Central memory CD8-positive, alpha-beta T cell (primary cell): ENCODE measurements at regions not wholly inside any gene's neighbourhood (a gene's known extent, or its start where the extent isn't known, plus 50 kb on each side); places are given as distances from the start of the nearest gene placed in this dataset.
"Not testable (repeated sequence)": the region's sequence is repeated elsewhere in the genome, so short reads cannot be mapped to it uniquely, and the experiment has no call there.

Experiments
- ATAC-seq: fragments of 150-1000 bp; cut with Tn5 transposase; replicated peaks from 2 replicates; pipeline ENCODE4 v1.10.0; 2022; ENCODE audit warnings: mild to moderate bottlenecking, moderate FRiP score, moderate number of reproducible peaks; ENCODE audit not compliant: poor library complexity, severe bottlenecking; ENCODE audit errors: extremely low read depth
- DNase-seq, 2 donors: peaks; one replicate each; pipeline ENCODE4 v3.0.0; 2021; ENCODE audit warnings: low spot score in 2 of 2
- H3K27ac Mint-ChIP-seq: one replicate; pipeline ENCODE4 v1.8.0; 2022; ENCODE audit warnings: low read depth, mild to moderate bottlenecking, moderate library complexity, mixed read lengths
- H3K27me3 Mint-ChIP-seq: one replicate; pipeline ENCODE4 v1.8.0; 2022; ENCODE audit warnings: mixed read lengths
- H3K36me3 Mint-ChIP-seq: one replicate; pipeline ENCODE4 v1.8.0; 2022; ENCODE audit warnings: mild to moderate bottlenecking, moderate library complexity, mixed read lengths; ENCODE audit not compliant: insufficient read depth
- H3K4me1 Mint-ChIP-seq: one replicate; pipeline ENCODE4 v1.8.0; 2022; ENCODE audit warnings: mixed read lengths
- H3K4me3 Mint-ChIP-seq: one replicate; pipeline ENCODE4 v1.8.0; 2022; ENCODE audit warnings: mild to moderate bottlenecking, moderate library complexity, mixed read lengths
- H3K9me3 Mint-ChIP-seq: one replicate; pipeline ENCODE4 v1.8.0; 2022; ENCODE audit warnings: mixed read lengths

DNA sequence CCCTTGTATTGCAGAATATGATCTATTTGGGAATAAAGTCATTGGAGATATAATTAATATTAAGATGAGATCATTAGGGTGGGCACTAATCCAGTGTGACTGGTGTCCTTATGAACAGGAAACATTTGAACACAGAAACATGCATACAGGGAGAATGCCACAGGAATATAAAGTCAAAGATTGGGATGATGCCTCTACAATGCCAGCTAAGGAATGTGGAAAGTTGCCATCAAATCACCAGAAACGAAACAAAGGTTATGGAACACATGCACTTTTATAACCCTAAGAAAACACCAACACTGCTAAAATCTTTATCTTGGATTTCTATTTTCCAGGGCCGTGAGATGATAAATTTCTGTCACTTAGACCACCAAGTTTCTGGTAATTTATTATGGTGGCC lies 442.4 kb upstream of the BCHE start:
- no peaks in the 10 kb centered on the region for H3K27me3 Mint-ChIP-seq
- no peak overlapping the region for H3K4me3 Mint-ChIP-seq
- peaks cover 23% of the 10 kb centered on the region for H3K9me3 Mint-ChIP-seq
- no peak overlapping the region for H3K27ac Mint-ChIP-seq
- no peak for DNase-seq
- ATAC-seq = no peak
- no peaks in the 10 kb centered on the region for H3K36me3 Mint-ChIP-seq
- H3K4me1 Mint-ChIP-seq = no peaks in the 10 kb centered on the region

- H3K27me3 Mint-ChIP-seq = no peaks in the 10 kb centered on the region
- ATAC-seq = no peak
- no peaks in the 10 kb centered on the region for H3K4me1 Mint-ChIP-seq
- DNase-seq = no peak
- peaks cover 23% of the 10 kb centered on the region for H3K9me3 Mint-ChIP-seq
- no peaks in the 10 kb centered on the region for H3K36me3 Mint-ChIP-seq
- H3K27ac Mint-ChIP-seq = no peak overlapping the region
- no peak overlapping the region for H3K4me3 Mint-ChIP-seq
Measured at GRCh38 chr3:166275024-166275390, 437.8 kb upstream of the BCHE start.

DNA sequence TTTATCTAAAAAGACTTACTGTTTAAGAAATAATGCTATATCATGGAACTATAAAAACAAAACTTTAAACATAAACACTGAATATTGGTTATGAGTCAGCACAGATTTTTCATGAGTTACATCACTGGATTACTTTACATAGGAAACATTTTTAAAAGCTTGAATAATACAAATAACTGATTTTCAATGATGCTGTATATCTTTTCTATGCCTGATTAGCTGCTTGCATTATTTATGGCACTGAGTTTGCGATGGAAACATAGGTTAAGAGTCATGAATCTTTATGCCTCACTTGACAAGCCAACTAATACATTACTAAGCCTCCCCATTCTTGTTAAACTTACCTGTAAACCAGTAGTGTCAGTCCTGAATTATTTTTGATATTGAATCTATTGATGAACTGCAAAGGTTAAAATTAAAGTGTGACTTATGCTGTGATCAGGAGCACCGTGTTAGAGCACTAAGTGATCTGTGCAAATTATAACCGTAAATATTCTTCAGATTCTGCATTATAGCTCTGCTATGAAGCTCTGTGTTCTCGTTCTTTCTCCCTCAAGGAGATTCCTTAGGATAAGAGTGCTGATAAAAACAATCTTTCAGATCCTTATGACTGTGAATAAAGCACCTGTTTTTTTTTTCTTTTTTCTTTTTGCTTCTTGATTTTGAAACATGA lies 437.3 kb upstream of the BCHE start:
- DNase-seq (no peak), ATAC-seq (no peak)
- H3K4me1 Mint-ChIP-seq = no peaks in the 10 kb centered on the region
- no peaks in the 10 kb centered on the region for H3K36me3 Mint-ChIP-seq
- H3K27ac Mint-ChIP-seq = no peak overlapping the region
- H3K27me3 Mint-ChIP-seq = no peaks in the 10 kb centered on the region
- no peak overlapping the region for H3K4me3 Mint-ChIP-seq
- peaks cover 20% of the 10 kb centered on the region for H3K9me3 Mint-ChIP-seq

DNA sequence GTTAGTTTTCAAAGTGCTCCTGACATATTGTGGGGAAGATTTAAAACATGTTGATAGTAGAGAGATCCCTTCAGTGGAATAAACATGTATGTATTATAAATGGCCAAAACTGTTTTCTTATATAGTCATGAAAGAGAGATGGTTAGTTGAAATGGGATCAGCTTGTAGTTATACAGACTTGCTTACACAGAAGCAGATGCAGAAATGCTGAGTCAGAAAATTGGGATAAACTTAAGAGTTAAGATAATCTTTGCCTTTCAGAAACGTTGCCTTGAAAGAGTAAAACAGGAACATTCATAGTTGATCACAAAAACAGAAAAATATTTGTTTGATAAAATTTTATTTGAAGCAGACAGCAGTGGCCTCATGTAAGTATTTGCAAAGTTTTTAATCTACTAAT lies 433.2 kb upstream of the BCHE start:
- H3K4me3 Mint-ChIP-seq = no peak overlapping the region
- H3K9me3 Mint-ChIP-seq = peaks cover 5% of the 10 kb centered on the region
- ATAC-seq (no peak), DNase-seq (no peak)
- no peaks in the 10 kb centered on the region for H3K27me3 Mint-ChIP-seq
- no peaks in the 10 kb centered on the region for H3K36me3 Mint-ChIP-seq
- H3K4me1 Mint-ChIP-seq = no peaks in the 10 kb centered on the region
- H3K27ac Mint-ChIP-seq = no peak overlapping the region

DNA sequence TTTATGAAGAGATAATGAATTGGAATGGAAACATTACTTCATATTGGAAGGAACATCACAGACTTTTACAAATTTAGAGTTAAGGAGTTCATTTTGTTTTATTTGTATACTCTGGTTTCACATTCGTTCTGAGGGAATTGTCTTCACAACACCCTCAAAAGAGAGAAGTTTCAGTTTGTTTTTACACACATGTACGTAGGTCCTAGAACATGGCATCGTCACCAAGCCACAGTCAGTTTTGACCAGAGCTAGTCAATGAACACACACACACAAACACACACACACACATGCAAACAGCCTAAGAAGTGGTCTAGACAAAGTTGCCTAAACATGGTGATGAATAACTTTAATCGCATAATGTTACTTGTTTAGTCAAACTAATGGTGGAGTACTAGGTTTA lies 427.9 kb upstream of the BCHE start:
- DNase-seq (no peak), ATAC-seq (no peak)
- Mint-ChIP-seq H3K4me3 (no peak overlapping the region), H3K27ac (no peak overlapping the region), H3K9me3 (peaks cover 14% of the 10 kb centered on the region), H3K36me3 (no peaks in the 10 kb centered on the region), H3K4me1 (no peaks in the 10 kb centered on the region), H3K27me3 (no peaks in the 10 kb centered on the region)

DNA sequence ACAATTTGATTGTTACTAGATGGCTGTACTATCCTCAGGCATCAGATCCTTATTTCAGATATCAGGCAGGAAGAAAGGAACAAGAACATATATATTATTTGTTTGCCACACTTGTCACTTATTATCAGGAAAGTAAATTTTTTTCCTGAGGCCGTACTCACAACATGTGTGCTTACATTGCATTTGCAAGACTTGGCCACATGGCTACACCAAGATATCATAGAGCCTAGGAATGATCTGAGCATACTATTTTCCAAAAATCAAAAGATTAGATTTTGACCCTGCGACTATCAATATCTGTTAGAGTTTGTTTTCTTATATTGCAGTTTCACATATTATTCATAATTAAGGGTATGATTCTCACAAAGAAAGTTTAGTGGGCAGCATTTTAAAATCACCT lies 426.2 kb upstream of the BCHE start:
- no peak for ATAC-seq

GRCh38 chr3:166258293-166258850 lies 421.1 kb upstream of the BCHE start:
- H3K36me3 Mint-ChIP-seq, H3K4me1 Mint-ChIP-seq, H3K27me3 Mint-ChIP-seq, H3K27ac Mint-ChIP-seq, ATAC-seq, DNase-seq, H3K4me3 Mint-ChIP-seq: not testable (repeated sequence)
- peaks cover 22% of the 10 kb centered on the region for H3K9me3 Mint-ChIP-seq

More for the DNA sequence above, 426.2 kb upstream of the BCHE start:
- Mint-ChIP-seq H3K27me3 (no peaks in the 10 kb centered on the region), H3K4me3 (no peak overlapping the region), H3K36me3 (no peaks in the 10 kb centered on the region), H3K4me1 (no peaks in the 10 kb centered on the region), H3K27ac (no peak overlapping the region), H3K9me3 (peaks cover 14% of the 10 kb centered on the region)
- DNase-seq = no peak

DNA sequence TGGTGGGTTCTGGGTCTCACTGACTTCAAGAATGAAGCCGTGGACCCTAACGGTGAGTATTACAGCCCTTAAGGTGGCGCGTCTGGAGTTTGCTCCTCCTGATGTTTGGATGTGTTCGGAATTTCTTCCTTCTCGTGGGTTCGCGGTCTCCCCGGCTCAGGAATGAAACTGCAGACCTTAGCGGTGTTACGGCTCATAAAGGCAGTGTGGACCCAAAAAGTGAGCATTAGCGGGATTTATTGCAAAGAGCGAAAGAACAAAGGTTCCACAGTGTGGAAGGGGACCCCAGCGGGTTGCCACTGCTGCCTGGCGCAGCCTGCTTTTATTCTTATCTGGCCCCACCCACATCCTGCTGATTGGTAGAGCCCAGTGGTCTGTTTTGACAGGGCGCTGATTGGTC lies 420.5 kb upstream of the BCHE start:
- no peaks in the 10 kb centered on the region for H3K4me1 Mint-ChIP-seq
- peaks cover 20% of the 10 kb centered on the region for H3K9me3 Mint-ChIP-seq
- H3K27ac Mint-ChIP-seq = no peak overlapping the region
- H3K4me3 Mint-ChIP-seq = no peak overlapping the region
- no peak for DNase-seq
- ATAC-seq = no peak
- no peaks in the 10 kb centered on the region for H3K27me3 Mint-ChIP-seq
- no peaks in the 10 kb centered on the region for H3K36me3 Mint-ChIP-seq

DNA sequence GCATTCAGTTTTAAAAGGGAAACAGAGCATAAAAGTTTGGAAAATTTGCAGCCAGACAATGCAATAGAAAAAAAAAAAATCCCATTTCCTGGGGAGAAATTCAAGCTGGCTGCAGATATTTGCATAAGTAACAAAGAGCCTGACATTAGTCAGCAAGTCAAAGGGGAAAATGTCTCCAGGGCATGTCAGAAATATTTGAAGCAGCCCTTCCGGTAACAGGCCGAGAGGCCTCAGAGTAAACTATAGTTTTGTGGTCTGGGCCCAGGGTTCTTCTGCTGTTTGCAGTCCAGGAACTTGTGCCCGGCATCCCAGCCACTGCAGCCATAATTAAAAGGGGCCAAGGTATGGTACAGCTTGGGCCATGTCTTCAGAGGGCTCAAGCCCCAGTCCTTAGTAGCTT lies 411.6 kb upstream of the BCHE start:
- Mint-ChIP-seq H3K4me3 (no peak overlapping the region), H3K27me3 (no peaks in the 10 kb centered on the region), H3K9me3 (peaks cover 12% of the 10 kb centered on the region), H3K4me1 (no peaks in the 10 kb centered on the region), H3K27ac (no peak overlapping the region), H3K36me3 (no peaks in the 10 kb centered on the region)
- DNase-seq (no peak), ATAC-seq (no peak)

GRCh38 chr3:166243511-166243910 lies 406.3 kb upstream of the BCHE start:
- H3K27ac Mint-ChIP-seq = no peak overlapping the region
- H3K4me1 Mint-ChIP-seq = no peaks in the 10 kb centered on the region
- no peaks in the 10 kb centered on the region for H3K27me3 Mint-ChIP-seq
- no peak for DNase-seq
- H3K36me3 Mint-ChIP-seq = peaks cover 2% of the 10 kb centered on the region
- ATAC-seq = no peak
- no peak overlapping the region for H3K4me3 Mint-ChIP-seq
- H3K9me3 Mint-ChIP-seq = peaks cover 11% of the 10 kb centered on the region

- H3K27me3 Mint-ChIP-seq = no peaks in the 10 kb centered on the region
- H3K9me3 Mint-ChIP-seq = peaks cover 31% of the 10 kb centered on the region
- H3K4me1 Mint-ChIP-seq = no peaks in the 10 kb centered on the region
- DNase-seq (no peak), ATAC-seq (no peak)
- no peak overlapping the region for H3K27ac Mint-ChIP-seq
- H3K4me3 Mint-ChIP-seq = no peak overlapping the region
- no peaks in the 10 kb centered on the region for H3K36me3 Mint-ChIP-seq
Measured at GRCh38 chr3:166223120-166223519, 385.9 kb upstream of the BCHE start.

GRCh38 chr3:166211451-166211850 lies 374.2 kb upstream of the BCHE start:
- DNase-seq (no peak), ATAC-seq (no peak)
- peaks cover 15% of the 10 kb centered on the region for H3K9me3 Mint-ChIP-seq
- H3K4me1 Mint-ChIP-seq = no peaks in the 10 kb centered on the region
- no peaks in the 10 kb centered on the region for H3K27me3 Mint-ChIP-seq
- no peak overlapping the region for H3K27ac Mint-ChIP-seq
- no peak overlapping the region for H3K4me3 Mint-ChIP-seq
- no peaks in the 10 kb centered on the region for H3K36me3 Mint-ChIP-seq

DNA sequence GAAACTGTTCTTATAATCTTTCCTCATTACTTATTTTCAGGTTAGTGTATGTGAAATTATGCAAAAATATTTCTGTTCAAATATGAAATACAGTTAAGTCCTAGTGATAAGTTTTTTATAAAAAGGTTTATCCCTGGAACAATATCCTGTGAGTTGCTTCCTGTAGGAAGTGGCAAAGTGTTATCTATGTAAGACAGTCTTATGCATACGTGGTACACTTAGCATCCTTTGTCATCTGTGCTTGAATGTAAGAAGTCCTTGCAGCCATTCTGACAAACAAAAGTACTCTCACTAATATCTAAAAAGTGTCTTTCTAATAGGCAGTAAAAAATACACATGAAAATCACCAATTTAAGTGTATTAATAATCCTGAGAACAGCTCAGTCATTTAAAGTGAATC lies 372.5 kb upstream of the BCHE start:
- Mint-ChIP-seq H3K9me3 (peaks cover 14% of the 10 kb centered on the region), H3K4me1 (no peaks in the 10 kb centered on the region), H3K27me3 (no peaks in the 10 kb centered on the region), H3K36me3 (no peaks in the 10 kb centered on the region), H3K4me3 (no peak overlapping the region), H3K27ac (no peak overlapping the region)
- DNase-seq (no peak), ATAC-seq (no peak)
